Ovary (tissue), 3 donors: ENCODE measurements at regions not wholly inside any gene's neighbourhood (a gene's known extent, or its start where the extent isn't known, plus 50 kb on each side); places are given as distances from the start of the nearest gene placed in this dataset.

Experiments
- CTCF ChIP-seq, 3 donors: fragments of 450-650 bp in 2 of 3; fragments of 200-600 bp in 1 of 3; IDR thresholded peaks; one replicate each; pipeline versions ENCODE4 v1.5.1 to v1.8.0; 2016 to 2022; ENCODE audit warnings: antibody characterized with exemption in 3 of 3, mild to moderate bottlenecking in 1 of 3
- POLR2A ChIP-seq: fragments of 450-650 bp; IDR thresholded peaks from one replicate; pipeline ENCODE4 v1.6.1; 2017; ENCODE audit warnings: antibody characterized with exemption, mild to moderate bottlenecking, moderate library complexity
- donor health status: DM: no; HTN: no; CAD: no.

GRCh38 chr6:33957131-33957891 is 153.5 kb upstream of the MLN start:
- no peak for TF ChIP-seq POLR2A
- TF ChIP-seq CTCF (IDR thresholded peaks at IDR 0.05): no peak
